ENCODE measurements at regions not wholly inside any gene's neighbourhood (a gene's known extent, or its start where the extent isn't known, plus 50 kb on each side); places are given as distances from the start of the nearest gene placed in this dataset.

DNA sequence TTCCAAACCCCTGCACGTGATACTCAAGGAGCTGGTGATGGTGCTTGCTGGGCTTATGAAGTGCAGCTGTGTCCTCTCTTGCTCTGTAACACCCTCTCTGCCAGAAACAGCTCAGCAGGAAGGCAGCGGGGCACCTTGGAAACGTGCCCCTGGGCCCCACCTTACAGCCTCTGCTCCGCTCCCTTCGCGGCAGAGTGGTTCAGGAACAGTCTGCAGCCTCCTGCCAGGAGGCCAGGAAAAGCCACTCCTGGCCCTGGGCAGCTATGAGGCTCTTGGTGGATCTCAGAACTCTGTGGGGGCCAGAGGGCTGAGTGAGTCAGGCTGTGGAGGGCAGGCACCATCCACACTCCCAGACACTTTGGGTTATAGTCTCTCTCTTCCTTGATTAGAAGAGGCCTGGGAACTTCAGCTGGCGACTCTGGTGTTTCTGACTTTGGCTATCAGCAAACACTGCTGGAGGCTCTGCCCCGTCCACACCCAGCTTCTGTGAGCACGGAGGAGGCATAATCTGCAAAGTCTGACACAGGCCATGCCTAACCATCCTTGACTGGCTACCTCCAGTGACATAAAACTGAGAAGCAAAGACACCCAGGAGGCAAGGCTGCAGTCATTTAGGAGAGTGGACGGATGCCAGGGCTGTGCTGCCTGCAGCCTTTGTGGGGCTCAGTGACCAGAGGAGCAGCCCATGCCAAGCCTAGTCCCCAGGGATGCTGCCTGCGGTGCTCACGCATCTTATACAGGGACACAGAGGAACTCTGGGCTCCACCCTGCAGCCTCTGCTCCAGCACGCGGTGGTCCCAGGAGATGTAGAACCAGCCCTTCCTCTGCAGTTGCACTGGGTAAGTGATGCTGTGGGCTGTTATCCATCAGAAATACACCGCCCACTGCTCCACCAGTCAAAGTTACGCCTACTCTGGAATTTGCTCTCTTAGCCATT, 65.3 kb downstream of the METRNL start:
- no peak for DNase-seq (ENCODE audit: low read depth)

DNA sequence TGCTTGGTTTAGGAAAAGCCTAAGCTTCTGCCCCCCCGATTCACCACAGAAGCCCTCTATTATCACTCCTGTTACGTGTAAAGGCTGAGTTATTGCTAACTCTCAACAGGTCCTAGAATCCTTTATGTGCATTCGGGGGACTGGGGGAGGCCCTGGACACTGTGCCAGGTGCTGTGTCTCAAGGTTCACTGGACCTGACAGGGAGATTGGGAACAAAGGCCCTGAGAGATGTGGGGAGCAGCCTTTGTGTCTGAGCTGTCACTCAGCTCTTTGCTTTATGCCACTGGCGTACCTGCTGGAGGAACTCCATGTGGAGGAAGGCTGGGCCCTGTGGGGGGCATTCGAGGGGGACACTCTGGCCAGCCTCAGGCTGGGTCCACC, 65.9 kb downstream of the METRNL start:
- no peak for DNase-seq (ENCODE audit: low read depth)

DNA sequence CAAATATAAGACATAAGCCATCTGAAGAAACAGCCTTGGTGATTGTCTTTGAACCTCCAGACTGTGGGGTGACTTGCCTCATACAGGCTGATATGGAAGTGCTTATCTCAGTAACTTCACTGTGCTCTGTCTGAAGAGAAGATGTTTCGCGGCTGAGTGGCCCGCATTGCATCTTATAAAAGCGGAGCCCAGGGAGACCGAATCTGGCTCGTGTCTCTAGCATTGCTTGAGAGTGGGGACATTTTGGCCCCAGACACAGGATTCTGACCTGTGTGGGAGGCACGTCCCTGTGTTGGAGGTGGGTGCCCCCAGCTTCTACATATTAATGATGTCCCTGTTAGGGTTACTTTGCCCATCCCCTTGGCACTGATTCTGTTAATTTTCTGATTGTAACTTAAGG, 66.4 kb downstream of the METRNL start:
- no peak for DNase-seq (ENCODE audit: low read depth)

DNA sequence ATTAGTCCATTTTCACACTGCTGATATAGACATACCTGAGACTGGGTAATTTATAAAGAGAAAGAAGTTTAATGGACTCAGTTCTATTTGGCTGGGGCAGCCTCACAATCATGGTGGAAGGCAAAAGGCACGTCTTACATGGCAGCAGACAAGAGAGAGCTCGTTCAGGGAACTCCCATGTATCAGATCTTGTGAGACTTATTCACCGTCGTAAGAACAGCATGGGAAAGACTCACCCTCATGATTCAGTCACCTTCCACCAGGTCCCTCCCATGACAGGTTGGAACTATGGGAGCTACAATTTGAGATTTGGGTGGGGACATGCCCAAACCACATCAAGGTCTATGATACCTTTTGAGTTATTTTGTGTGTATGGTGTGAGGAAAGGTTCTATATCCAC, 66.9 kb downstream of the METRNL start:
- no peak for DNase-seq (ENCODE audit: low read depth)

DNA sequence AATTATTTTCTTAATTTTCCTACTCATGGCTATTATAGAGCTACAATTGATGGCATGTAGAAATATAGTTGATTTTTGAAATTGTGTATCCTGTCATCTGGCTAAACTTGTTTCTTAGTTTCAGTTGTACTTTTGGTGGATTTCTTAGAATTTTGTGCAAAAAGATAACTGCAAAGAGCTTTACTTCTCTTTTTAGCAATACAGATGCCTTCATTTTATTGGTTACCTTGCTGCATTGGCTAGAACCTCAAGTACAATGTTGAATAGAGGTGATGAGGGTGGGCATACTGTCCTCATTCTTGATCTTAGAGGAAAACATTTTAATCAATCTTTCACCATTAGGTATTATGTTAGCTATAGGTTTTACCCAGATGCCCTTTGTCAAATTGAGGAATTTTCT, 67.9 kb downstream of the METRNL start:
- DNase-seq (ENCODE audit: low read depth) = no peak

DNA sequence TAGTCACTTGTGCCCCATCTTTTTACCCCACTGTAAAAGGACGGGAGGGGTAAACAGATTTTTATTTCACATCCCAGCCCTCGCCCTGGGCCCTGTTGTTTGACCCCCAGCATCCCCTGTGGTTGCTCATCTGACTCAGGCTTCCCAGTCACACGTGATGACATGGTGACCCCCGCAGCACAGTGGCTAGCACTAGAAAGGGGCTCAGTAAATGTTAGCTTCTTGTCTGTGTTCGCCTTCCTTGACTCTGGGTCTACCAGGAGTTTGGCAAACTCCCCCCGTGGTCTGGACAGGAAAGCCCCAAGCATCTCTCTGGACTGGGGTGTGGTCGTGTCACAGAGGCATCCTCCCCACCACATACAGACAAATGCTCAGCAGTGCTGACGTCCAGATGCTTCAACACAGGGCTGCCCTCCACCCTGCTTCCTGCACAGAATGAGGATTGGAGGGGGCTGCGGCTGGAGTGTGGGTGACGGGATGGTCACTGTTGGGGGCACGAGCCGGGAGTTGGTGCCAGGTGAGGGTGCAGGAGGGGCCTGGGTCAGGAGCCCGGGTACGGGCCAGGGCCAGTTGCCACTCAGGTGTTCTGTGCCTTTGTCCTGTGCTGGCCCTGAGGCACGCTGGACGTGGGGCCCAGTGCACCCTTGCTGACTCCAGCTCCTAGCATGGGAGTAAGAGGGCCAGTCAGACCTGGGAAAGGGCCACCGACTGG, 69.1 kb downstream of the METRNL start:
- no peak for DNase-seq (ENCODE audit: low read depth)

DNA sequence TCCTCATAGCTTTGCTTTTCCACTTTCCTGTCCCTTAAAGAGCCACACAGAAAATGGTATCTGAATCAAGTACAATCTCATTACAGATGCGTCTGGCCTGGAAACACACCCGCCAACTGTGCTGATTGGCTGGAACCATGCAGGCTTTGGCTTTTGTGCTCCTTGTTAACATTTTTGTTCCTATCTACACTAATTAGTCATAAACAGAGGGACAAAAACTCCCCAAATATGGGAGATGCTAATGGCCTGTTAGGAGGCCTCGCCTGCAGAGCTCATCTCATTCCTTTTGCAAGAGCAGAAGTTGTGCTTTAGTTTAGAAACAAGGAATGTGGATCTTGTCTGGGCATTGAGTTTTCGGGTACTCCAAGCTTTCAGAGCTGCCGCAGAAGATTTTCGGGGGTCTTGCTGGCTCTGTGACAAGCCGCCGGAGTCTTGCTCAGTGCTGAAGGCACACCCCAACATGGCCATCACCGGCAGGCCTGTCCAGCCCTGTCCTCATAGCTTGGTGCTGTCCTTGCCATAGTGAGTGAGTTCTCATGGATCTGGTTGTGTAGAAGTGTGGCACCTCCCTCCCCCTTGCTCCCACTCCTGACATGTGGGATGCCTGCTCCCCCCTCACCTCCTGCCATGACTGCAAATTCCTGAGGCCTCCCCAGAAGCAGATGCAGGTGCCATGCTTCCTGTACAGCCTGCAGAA, 69.8 kb downstream of the METRNL start:
- no peak for DNase-seq (ENCODE audit: low read depth)

DNA sequence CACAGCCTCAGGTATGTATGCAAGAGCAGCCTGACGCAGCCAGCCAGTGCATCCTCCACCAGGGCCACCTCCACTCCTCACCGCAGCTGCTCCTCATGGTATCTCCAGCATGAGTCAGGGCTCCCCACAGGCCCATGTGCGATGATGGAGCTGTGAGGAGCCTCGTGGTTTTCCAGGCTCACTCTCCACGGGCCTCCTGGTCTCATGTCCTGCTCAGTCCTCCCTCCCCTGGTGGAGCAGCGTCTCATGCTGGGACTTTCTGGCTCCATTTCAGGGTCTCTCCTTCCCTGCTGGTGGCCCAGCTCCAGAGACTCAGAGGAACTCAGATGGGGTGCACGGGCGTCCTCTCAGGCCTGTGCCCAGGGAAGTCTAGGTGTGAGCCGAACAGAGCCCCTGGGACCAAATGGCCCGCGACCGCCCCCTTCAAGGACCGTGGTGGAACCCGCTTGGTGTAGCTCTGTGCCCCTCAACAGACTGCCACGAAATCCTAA, 70.4 kb downstream of the METRNL start:
- no peak for DNase-seq (ENCODE audit: low read depth)

DNA sequence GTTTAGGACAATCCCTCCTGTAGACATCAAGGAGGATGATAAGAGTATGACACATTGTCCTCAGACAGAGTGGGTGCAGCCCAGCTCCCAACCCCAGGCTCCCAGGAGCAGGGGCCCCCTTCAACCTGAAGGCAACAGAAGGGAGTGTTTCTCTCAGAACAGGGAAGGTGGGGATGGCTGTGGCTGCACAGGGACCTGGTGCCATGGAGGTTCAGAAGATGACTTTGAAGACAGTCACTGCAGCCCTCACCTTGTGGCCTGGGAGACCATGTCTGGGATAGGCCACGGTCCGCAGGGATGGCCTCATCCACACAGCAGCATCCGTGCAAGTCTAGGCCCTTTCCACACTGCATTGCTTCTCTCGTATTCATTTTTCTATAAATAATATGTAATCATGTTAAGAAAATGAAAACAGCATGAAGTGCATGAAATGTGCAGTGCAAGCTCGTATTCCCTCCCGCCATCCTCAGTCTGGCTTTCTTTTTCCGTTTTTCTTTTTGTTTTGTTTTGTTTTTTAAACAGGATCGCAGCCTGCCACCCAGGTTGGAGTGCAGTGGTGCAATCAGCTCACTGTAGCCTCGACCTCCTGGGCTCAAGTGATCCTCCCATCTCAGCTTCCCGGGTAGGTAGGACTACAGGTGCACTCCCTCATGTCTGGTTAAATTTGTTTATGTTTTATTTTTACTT, 71.1 kb downstream of the METRNL start:
- DNase-seq (ENCODE audit: low read depth) = no peak

DNA sequence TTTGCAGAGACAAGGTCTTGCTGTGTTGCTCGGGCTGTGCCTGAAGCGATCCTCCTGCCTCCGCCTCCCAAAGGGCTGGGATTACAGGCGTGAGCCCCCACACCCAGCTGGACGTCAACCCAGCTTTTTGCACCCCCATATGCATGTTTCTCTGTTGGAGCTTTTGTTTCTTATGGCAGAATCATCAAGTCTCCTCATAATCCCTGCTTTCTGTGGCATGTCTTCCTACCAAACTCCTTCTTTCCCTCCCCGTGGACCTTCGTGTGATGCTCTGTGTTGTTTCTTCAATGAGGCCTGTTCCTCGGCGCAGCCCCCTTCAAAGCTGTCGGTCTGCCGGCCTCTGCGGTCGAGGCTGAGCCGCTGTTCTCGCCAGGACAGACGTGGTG, 71.6 kb downstream of the METRNL start:
- DNase-seq (ENCODE audit: low read depth) = no peak

DNA sequence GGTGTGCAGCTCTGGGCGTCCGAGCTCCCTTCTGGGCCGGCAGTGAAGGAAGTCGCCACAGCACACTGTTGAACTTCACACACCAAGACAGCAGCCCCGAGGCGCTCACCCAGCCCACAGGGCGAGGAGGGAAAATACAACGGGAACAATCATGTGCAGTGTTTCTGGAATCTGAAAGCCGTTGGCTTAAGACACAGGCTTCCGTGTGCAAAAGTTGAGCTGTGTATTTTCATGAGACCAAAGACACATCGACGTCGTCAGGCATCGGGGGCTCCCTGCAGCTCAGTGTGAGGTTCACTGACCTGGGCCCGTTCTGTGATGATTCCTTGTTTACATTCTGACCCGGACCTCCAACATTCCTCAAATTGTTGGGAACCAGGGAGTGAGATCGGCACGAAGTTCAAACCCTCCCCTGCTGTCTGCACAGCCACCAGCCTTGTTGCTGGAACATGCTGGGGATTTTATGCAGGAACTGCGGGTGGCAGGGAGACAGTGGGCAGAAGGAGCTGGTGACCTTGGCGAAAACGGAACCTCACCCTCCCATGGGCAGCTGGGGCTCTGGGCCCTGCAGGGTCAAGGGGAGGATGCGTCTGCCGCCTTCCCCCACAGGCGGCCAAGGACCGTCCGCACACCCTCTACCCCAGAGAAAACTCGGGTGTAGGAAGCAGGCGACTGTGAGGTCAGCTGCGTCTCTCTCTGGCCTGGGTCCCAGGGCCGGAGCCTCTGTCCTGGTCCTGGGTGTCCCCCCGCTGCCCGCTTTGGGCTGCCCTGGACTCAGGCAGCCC, 72.2 kb downstream of the METRNL start:
- DNase-seq (ENCODE audit: low read depth) = no peak

DNA sequence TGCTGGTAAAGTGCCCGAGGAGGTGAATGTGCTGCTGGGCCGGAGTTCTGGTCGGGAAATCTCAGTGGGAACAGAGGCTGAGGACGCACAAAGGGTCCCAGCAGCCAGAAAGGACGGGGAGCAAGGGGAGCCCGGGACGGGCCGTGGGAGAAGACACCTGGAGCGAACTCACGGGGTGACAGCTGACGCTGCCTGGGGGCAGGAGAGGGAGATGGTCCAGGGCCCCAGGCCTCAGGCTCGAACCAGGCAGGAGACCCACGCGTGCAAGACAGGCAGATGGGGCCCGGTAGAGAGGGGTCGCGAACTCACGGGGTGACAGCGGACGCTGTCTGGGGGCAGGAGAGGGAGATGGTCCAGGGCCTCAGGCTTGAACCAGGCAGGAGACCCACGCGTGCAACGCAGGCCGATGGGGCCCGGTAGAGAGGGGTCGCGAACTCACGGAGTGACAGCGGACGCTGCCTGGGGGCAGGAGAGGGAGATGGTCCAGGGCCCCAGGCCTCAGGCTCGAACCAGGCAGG, 72.9 kb downstream of the METRNL start:
- no peak for DNase-seq (ENCODE audit: low read depth)

DNA sequence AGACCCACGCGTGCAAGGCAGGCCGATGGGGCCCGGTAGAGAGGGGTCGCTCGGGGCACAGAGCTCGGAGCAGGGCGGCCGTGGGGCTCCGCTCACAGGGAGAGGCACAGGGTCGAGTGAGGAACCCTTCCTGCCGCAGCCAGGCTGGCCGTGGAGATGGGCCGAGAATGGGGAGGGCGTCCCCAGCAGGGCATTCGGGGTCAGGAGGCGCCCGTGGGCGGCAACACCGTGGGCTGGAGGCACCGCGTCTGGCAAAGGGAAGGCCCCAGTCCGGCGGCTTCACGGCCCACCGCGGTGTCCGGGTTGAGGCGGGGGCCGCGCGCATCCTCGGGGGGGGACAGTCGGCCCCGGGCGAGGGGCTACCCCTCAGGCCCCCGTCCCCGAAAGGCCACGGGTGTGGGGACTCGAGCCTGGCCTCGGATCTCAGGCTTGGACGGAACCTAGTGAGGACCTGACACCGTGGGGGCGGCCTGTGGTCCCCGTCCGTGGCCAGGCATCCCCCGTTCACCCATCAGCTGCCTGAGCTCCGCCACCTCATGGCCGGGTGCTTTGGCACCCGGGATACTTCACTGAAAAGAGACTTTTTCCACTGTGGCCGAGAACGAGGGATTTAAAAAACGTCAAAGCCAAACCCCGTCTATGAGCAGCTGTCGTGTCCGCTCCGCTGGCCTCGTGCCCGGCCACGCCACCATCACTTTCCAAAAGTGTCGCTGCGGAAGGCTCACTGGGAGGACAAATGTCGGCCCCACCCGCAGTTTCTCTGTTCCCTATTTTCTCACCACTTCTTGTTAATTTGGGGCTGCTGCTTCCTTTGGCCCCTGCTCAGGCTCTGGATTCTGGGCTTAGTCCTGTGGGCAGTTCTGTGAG, 73.6 kb downstream of the METRNL start:
- no peak for DNase-seq (ENCODE audit: low read depth)

DNA sequence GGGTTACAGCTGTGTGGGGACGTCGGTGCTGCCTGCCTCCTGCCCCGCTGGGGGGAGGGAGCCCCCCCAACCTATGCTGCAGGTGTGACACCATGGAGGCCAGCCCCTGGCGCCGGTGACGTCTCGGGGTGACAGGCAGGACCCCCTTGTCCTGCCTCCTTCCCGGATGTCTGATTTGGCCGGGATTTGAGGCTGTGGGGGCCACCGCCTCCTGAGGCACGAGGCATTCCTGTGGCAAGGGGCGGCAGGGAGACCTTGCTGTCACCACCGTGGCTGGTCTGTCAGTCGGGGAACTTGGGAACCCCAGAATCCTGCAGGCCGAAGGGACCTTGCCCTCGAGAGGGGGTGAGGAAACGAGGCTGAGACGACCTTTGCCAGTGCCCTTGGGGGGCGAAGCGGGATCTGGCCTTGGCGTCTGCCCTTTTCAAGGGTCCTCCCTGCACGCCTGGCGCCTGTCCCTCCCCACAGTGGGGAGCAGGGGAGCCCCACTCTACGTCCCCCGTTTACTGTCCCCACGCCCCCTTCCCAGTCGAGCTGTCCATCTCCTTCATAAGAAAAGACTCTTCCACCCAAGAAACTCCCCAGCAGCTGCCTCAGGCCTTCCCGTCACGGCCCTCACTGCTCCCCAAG, 74.4 kb downstream of the METRNL start:
- DNase-seq (ENCODE audit: low read depth) = no peak

DNA sequence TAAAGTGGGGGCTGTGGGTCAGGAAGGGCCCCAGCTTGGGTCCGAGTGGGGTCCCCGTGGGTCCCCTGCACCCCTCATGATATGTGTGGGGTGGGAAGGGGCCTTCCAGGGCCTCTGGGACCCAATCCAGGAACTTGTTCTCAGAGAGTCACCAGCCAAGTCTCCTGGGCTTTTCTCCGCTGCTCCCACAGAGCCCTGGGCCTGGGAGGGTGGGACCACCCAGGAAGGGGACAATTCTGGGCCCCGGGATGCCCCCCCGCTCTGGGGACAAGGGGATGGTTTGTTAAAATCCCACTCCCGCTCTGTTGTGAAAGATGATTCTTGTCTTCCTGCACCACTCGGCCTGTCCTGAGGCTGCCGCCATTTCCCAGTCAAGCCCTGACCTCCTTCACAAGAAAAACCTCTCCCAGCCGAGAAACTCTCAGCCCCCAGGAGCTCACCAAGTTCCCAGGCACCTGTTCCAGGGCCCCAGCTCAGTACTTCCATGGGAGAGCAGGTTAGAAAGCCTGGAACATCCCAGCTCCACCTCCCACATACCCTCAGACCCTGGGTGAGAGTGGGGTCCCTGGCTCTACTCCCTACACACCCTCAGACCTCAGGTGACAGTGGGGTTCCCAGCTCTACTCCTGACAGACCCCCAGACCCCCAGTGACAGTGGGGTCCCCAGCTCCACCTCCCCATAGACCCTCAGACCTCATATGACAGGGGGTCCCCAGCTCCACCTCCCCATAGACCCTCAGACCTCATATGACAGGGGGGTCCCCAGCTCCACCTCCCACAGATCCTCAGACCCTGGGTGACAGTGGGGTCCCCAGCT, 75.1 kb downstream of the METRNL start:
- no peak for DNase-seq (ENCODE audit: low read depth)

DNA sequence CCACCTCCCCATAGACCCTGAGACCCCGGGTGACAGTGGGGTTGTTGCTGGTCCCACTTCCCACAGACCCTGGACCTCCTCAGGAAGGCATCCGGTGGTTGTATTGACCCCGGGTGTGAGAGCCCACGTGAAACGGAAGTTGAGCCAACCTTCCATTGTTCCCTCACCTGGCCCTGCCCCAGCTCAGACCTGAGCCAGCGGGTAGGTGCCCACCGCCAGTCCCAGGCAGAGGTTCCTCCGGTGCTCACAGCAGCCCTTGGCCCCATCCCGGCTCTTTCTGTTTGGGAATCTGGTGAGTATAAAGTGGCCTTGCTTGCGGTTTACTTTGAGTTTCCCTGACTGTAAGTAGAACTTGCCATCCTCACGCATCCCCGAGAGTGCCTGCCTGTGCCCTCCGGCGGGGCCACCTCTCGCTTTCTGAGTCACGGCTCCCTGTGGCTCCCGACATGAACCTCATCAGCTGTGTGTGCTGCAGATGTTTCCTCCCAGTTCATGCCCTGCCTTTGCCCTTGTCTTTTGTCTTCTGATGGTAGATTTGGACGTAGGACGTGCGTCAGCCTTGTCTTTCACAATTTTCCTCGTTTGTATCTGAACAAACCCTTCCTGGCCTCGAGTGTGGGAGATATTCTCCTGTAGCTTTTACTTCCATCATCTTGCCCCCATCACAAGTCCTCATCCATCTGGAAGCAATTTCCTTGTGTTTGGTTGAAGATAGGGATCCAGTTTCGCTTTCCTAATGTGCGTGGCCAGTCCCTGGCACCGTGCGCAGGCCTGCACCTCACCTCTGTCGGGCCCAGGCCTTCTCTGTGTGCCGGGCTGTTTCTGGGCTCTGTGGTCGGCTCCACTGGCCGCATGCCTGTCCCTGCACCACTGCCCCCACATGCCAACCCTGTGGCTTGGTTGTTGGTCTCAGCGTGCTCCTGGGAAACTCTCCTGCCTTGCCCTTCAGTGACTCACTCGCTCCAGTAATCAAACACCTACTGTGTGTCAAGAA, 76.0 kb downstream of the METRNL start:
- DNase-seq (ENCODE audit: low read depth) = no peak

DNA sequence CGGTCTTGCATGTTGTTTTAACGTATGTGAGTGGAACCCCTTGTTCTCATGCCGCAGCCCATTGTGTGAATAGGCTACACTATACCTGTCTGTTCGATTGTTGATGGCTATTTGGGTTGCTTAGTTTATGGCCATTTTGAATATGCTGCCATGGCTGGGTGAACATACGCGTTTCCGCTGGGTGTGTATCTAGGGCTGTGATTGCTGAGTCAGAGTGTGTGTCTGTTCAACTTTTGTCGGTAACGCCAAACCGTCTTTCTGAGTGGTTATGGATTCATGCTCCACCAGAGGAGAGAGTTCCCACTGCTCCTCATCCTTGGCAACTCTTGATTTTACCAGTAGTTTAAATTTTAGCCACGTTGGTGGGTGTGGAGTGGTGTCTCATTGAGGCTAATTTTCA, 77.0 kb downstream of the METRNL start:
- DNase-seq (ENCODE audit: low read depth) = no peak

Measured in stimulated activated CD4-positive, alpha-beta T cell treated with anti-CD3 and anti-CD28 coated beads, Interleukin-2, amount 100 ng/mL, for 4 hours (primary cell).